Smooth muscle cell (in vitro differentiated cells): ENCODE measurements at regions not wholly inside any gene's neighbourhood (a gene's known extent, or its start where the extent isn't known, plus 50 kb on each side); places are given as distances from the start of the nearest gene placed in this dataset.

Source experiments
- DNase-seq: peaks from one replicate; lab custom pipeline; 2025; ENCODE audit not compliant: unreplicated experiment; lab: John Stamatoyannopoulos, UW
- H2AFZ ChIP-seq: fragments of 200-600 bp; sonication (generic); 2 replicates; pipeline ENCODE4 v1.6.0; 2016; ENCODE audit warnings: antibody characterized with exemption, low read depth, mild to moderate bottlenecking
- H3F3A ChIP-seq: fragments of 200-600 bp; sonication (generic); 2 replicates; pipeline ENCODE4 v1.6.0; 2017; ENCODE audit warnings: antibody characterized with exemption, low read depth
- H3K27ac ChIP-seq: fragments of 200-600 bp; sonication (generic); 2 replicates; pipeline ENCODE4 v1.5.1; 2016; ENCODE audit warnings: low read depth, mild to moderate bottlenecking
- H3K27me3 ChIP-seq: fragments of 200-600 bp; sonication (generic); 2 replicates; pipeline ENCODE4 v1.6.1; 2016; ENCODE audit warnings: low read depth, mild to moderate bottlenecking
- H3K36me3 ChIP-seq: fragments of 200-600 bp; sonication (generic); 2 replicates; pipeline ENCODE4 v1.5.1; 2016; ENCODE audit warnings: low read depth
- H3K4me1 ChIP-seq: fragments of 200-600 bp; sonication (generic); 2 replicates; pipeline ENCODE4 v1.5.1; 2016; ENCODE audit warnings: low read depth
- H3K4me2 ChIP-seq: fragments of 200-600 bp; sonication (generic); 2 replicates; pipeline ENCODE4 v1.6.0; 2016; ENCODE audit warnings: mild to moderate bottlenecking
- H3K4me3 ChIP-seq: fragments of 200-600 bp; sonication (generic); 2 replicates; pipeline ENCODE4 v1.5.1; 2016; ENCODE audit warnings: mild to moderate bottlenecking
- H3K79me2 ChIP-seq: fragments of 200-600 bp; sonication (generic); 2 replicates; pipeline ENCODE4 v1.6.0; 2016; ENCODE audit warnings: low read depth, mild to moderate bottlenecking
- H3K9ac ChIP-seq: fragments of 200-600 bp; sonication (generic); 2 replicates; pipeline ENCODE4 v1.6.0; 2016; ENCODE audit warnings: low read depth
- H3K9me3 ChIP-seq: fragments of 200-600 bp; sonication (generic); replicated peaks from 2 replicates; pipeline ENCODE4 v1.5.1; 2016; ENCODE audit warnings: low read depth
- H4K20me1 ChIP-seq: fragments of 200-600 bp; sonication (generic); 2 replicates; pipeline ENCODE4 v1.6.0; 2016; ENCODE audit warnings: low read depth
- WGBS: methylation state at CpG from one replicate; pipeline ENCODE4 v1.1.7; 2016; ENCODE audit warnings: low lambda C conversion rate; 5-methylcytosine and 5-hydroxymethylcytosine counted together
- TF ChIP-seq, protein P1 (sequence below): fragments of 200-600 bp; sonication (generic); IDR thresholded peaks from 2 replicates; pipeline ENCODE4 v1.5.1; 2017; ENCODE audit warnings: borderline replicate concordance, mild to moderate bottlenecking, antibody characterized with exemption; ENCODE audit not compliant: insufficient read depth, poor library complexity, severe bottlenecking

DNA sequence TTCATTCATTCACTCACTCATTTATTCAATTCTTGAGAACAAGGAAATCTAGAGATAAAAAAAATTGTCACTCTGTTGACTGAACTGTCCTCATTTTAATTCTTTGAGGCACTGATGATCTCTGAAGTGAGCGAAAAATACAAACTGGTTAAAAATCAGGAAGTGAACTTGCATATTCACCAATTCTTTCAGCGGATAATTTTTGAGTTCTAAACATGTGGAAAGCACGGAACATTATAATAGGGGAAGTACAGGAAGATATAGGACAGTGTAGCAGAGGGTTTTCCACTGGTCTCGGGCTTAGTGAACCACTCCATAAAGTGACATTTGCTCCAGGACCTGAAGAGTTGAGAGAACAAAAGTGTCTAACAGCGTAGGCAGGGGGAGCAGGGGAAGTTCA, 169.5 kb downstream of the TLR4 start:
- H3K4me2 ChIP-seq = no peak overlapping the region
- no peaks in the 10 kb centered on the region for H4K20me1 ChIP-seq
- no peak for DNase-seq
- no peaks in the 10 kb centered on the region for H3F3A ChIP-seq
- H3K4me1 ChIP-seq = no peaks in the 10 kb centered on the region
- H3K9ac ChIP-seq = no peak overlapping the region
- TF ChIP-seq, protein P1, sequence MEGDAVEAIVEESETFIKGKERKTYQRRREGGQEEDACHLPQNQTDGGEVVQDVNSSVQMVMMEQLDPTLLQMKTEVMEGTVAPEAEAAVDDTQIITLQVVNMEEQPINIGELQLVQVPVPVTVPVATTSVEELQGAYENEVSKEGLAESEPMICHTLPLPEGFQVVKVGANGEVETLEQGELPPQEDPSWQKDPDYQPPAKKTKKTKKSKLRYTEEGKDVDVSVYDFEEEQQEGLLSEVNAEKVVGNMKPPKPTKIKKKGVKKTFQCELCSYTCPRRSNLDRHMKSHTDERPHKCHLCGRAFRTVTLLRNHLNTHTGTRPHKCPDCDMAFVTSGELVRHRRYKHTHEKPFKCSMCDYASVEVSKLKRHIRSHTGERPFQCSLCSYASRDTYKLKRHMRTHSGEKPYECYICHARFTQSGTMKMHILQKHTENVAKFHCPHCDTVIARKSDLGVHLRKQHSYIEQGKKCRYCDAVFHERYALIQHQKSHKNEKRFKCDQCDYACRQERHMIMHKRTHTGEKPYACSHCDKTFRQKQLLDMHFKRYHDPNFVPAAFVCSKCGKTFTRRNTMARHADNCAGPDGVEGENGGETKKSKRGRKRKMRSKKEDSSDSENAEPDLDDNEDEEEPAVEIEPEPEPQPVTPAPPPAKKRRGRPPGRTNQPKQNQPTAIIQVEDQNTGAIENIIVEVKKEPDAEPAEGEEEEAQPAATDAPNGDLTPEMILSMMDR = no peak
- H3K9me3 ChIP-seq = no peaks in the 10 kb centered on the region
- peaks cover 4% of the 10 kb centered on the region for H3K27me3 ChIP-seq
- no peaks in the 10 kb centered on the region for H3K79me2 ChIP-seq
- no peaks in the 10 kb centered on the region for H3K36me3 ChIP-seq
- H3K4me3 ChIP-seq = no peak overlapping the region
- H3K27ac ChIP-seq = no peak overlapping the region
- 82% methylated on average over 5 of the region's 5 CpGs for WGBS
- no peak overlapping the region for H2AFZ ChIP-seq

DNA sequence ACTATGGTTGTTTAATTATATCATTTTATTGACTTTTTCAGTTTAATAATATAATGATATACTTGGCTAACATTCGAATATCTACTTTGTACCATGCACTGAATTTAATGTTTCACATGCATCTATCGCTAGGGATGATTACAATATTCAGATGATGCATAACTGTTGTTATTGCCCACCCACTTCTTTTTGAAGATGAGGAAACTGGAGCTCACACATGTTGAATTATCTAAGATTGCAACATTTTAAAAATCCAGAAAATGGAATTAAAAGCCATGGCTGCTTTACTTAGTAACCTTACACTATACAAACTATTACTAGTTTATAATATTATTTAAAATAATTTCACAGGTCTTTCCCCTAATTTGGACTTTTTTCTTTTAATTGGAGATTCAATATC, 171.7 kb downstream of the TLR4 start:
- 81% methylated on average over 2 of the region's 2 CpGs for WGBS
- peaks cover 4% of the 10 kb centered on the region for H3K27me3 ChIP-seq
- H3F3A ChIP-seq = no peaks in the 10 kb centered on the region
- no peak overlapping the region for H3K4me2 ChIP-seq
- H4K20me1 ChIP-seq = no peaks in the 10 kb centered on the region
- H3K79me2 ChIP-seq = no peaks in the 10 kb centered on the region
- no peaks in the 10 kb centered on the region for H3K4me1 ChIP-seq
- H3K9ac ChIP-seq = no peak overlapping the region
- no peaks in the 10 kb centered on the region for H3K36me3 ChIP-seq
- TF ChIP-seq, protein P1 = no peak
- H3K27ac ChIP-seq = no peak overlapping the region
- H3K9me3 ChIP-seq = no peaks in the 10 kb centered on the region
- no peak overlapping the region for H3K4me3 ChIP-seq
- H2AFZ ChIP-seq = no peak overlapping the region
- DNase-seq = no peak

DNA sequence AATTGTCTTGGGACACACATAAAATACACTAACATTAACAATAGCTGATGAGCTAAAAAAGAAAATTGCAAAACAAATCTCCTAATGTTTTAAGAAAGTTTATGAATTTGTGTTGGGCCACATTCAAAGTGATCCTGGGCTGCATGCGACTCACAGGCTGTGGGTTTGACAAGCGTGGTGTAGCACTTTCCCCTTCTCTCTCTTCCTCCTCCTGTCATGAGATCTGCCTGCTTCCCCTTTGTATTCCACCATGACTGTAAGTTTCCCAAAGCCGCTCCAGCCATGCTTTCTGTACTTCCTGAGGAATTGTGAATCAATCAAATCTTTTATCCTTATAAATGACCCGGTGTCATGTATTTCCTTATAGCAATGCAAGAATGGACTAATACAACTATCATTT, 178.0 kb downstream of the TLR4 start:
- Histone ChIP-seq H3K36me3 (no peaks in the 10 kb centered on the region), H3K4me3 (no peak overlapping the region), H3F3A (no peaks in the 10 kb centered on the region), H3K27ac (no peak overlapping the region), H4K20me1 (no peaks in the 10 kb centered on the region), H3K79me2 (no peaks in the 10 kb centered on the region), H3K4me2 (no peak overlapping the region), H3K27me3 (no peaks in the 10 kb centered on the region), H3K4me1 (no peaks in the 10 kb centered on the region), H3K9ac (no peak overlapping the region), H2AFZ (no peak overlapping the region), H3K9me3 (no peaks in the 10 kb centered on the region)
- TF ChIP-seq, protein P1 = no peak
- WGBS = 87% methylated on average over 4 of the region's 4 CpGs
- no peak for DNase-seq

DNA sequence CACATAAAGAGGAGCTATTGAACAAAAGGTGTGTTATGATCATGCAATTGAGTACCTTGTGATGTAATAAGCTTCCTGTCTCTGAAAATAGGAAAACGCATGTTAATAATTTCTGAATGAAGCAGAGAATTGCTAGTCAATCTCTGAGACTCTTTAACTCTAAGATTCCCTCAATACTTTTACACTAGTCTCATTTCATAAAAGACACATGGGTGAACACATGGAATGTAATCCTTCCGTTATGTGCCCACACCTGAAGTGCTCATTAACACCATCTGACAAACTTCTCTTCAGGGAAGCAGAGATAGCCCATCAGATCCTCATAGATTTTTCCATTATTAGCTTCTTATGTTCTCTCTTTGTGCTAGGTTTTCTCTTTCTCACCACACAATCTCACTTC, 182.4 kb downstream of the TLR4 start:
- Histone ChIP-seq H3K36me3 (no peaks in the 10 kb centered on the region), H4K20me1 (no peaks in the 10 kb centered on the region), H3K27me3 (no peaks in the 10 kb centered on the region), H3K4me2 (no peak overlapping the region), H3K9me3 (no peaks in the 10 kb centered on the region), H3K4me3 (no peak overlapping the region), H3K27ac (no peak overlapping the region), H3F3A (no peaks in the 10 kb centered on the region), H3K79me2 (no peaks in the 10 kb centered on the region), H2AFZ (no peak overlapping the region), H3K4me1 (no peaks in the 10 kb centered on the region), H3K9ac (no peak overlapping the region)
- TF ChIP-seq, protein P1 = no peak
- DNase-seq = no peak
- 94% methylated on average over 2 of the region's 2 CpGs for WGBS
